ENCODE measurements at regions not wholly inside any gene's neighbourhood (a gene's known extent, or its start where the extent isn't known, plus 50 kb on each side); places are given as distances from the start of the nearest gene placed in this dataset.
"Not testable (repeated sequence)": the region's sequence is repeated elsewhere in the genome, so short reads cannot be mapped to it uniquely, and the experiment has no call there.

- no peak for ATAC-seq
- no peak for DNase-seq
- Histone ChIP-seq H3K4me1 (no peaks in the 10 kb centered on the region), H3K9me3 (peaks cover 0 to 13% (median under 1%) of the 10 kb centered on the region in 12 donors), H3K27me3 (no peaks in the 10 kb centered on the region), H3K27ac (no peak overlapping the region), H3K36me3 (no peaks in the 10 kb centered on the region), H3K4me3 (no peak overlapping the region)
- intact Hi-C loops (cut with DNase I) = no loop called here
- 90 to 92% (median 91%) methylated on average over 2 of the region's 2 CpGs for whole genome bisulfite sequencing, 4 donors
- TF ChIP-seq POLR2A (IDR thresholded peaks at IDR 0.05) (no peak), CTCF (IDR thresholded peaks at IDR 0.05) (no peak)
Measured at GRCh38 chr9:11182001-11182400, 569.2 kb upstream of the PTPRD start.

- no peaks in the 10 kb centered on the region for H3K27me3 ChIP-seq
- no peak for ATAC-seq
- TF ChIP-seq POLR2A (IDR thresholded peaks at IDR 0.05) = no peak
- no peak for TF ChIP-seq CTCF (IDR thresholded peaks at IDR 0.05)
Measured at GRCh38 chr9:11190719-11191118, 577.9 kb upstream of the PTPRD start.

GRCh38 chr9:11192993-11193392, 580.2 kb upstream of the PTPRD start:
- H3K27me3 ChIP-seq = no peaks in the 10 kb centered on the region
- intact Hi-C loops (cut with DNase I) = no loop called here
- no peak overlapping the region for H3K27ac ChIP-seq
- no peak for ATAC-seq
- H3K4me3 ChIP-seq = no peak overlapping the region
- WGBS, 4 donors = 51 to 64% (median 59%) methylated on average over 1 of the region's 1 CpG
- TF ChIP-seq POLR2A (IDR thresholded peaks at IDR 0.05) = no peak
- TF ChIP-seq CTCF (IDR thresholded peaks at IDR 0.05) = no peak
- no peaks in the 10 kb centered on the region for H3K4me1 ChIP-seq
- DNase-seq = no peak
- H3K36me3 ChIP-seq = no peaks in the 10 kb centered on the region
- peaks cover 0 to 14% (median 0%) of the 10 kb centered on the region in 12 donors for H3K9me3 ChIP-seq

More at GRCh38 chr9:11190719-11191118, 577.9 kb upstream of the PTPRD start:
- WGBS, 4 donors = 49 to 76% (median 62%) methylated on average over 1 of the region's 1 CpG
- H3K4me1 ChIP-seq = no peaks in the 10 kb centered on the region
- H3K4me3 ChIP-seq = no peak overlapping the region
- intact Hi-C loops (cut with DNase I) = no loop called here
- peaks cover 0 to 14% (median 0%) of the 10 kb centered on the region in 12 donors for H3K9me3 ChIP-seq
- no peaks in the 10 kb centered on the region for H3K36me3 ChIP-seq
- no peak for DNase-seq
- no peak overlapping the region for H3K27ac ChIP-seq

- peaks cover 0 to 6% (median 0%) of the 10 kb centered on the region in 12 donors for H3K9me3 ChIP-seq
- intact Hi-C loops (cut with DNase I) = no loop called here
- H3K4me3 ChIP-seq = no peak overlapping the region
- DNase-seq (peak in 1 of 5 donors; percentile 23), ATAC-seq (peak in 2 of 4 donors; percentile 45 to 47)
- TF ChIP-seq POLR2A (IDR thresholded peaks at IDR 0.05) (no peak), CTCF (IDR thresholded peaks at IDR 0.05) (no peak)
- WGBS, 4 donors = 56 to 73% (median 66%) methylated on average over 1 of the region's 1 CpG
- H3K4me1 ChIP-seq = no peaks in the 10 kb centered on the region
- no peak overlapping the region for H3K27ac ChIP-seq
- H3K36me3 ChIP-seq = no peaks in the 10 kb centered on the region
- H3K27me3 ChIP-seq = no peaks in the 10 kb centered on the region
Measured at GRCh38 chr9:11194246-11194645, 581.4 kb upstream of the PTPRD start.

- H3K4me1 ChIP-seq; H3K4me3 ChIP-seq; H3K27ac ChIP-seq; H3K36me3 ChIP-seq; ATAC-seq; H3K9me3 ChIP-seq; intact Hi-C loops (cut with DNase I); H3K27me3 ChIP-seq: not testable (repeated sequence)
- WGBS, 4 donors = 89 to 99% (median 91%) methylated on average over 10 to 22 of the region's 22 CpGs
- DNase-seq = peak in 1 of 5 donors; percentile 55
Measured at GRCh38 chr9:11196840-11197365, 584.1 kb upstream of the PTPRD start.

Data from heart left ventricle (tissue), 16 donors.